HCT116 (cell line): ENCODE measurements at regions not wholly inside any gene's neighbourhood (a gene's known extent, or its start where the extent isn't known, plus 50 kb on each side); places are given as distances from the start of the nearest gene placed in this dataset.

ENCODE experiments used
- ATF3 ChIP-seq: IDR thresholded peaks from 2 replicates; pipeline ENCODE4 v1.6.1; 2012
- CTCF ChIP-seq, 3 experiments: fragments of 200-600 bp in 1 of 3; sonication (generic) in 1 of 3; IDR thresholded peaks in 2 of 3; conservative IDR thresholded peaks in 1 of 3; 2 replicates each; pipeline ENCODE4 v1.5.1; 2012 to 2017; ENCODE audit warnings: low read depth in 2 of 3, low read length in 2 of 3, antibody characterized with exemption in 1 of 3, borderline replicate concordance in 1 of 3, control low read depth in 1 of 3, mild to moderate bottlenecking in 1 of 3, mixed read lengths in 1 of 3, mixed run types in 1 of 3, moderate library complexity in 1 of 3; ENCODE audit not compliant: insufficient read depth in 1 of 3
- EZH2 ChIP-seq: fragments of 200-600 bp; sonication (generic); IDR thresholded peaks from 2 replicates; pipeline ENCODE4 v1.6.1; 2017; ENCODE audit warnings: antibody characterized with exemption, mixed run types
- POLR2A ChIP-seq: IDR thresholded peaks from 2 replicates; pipeline ENCODE4 v1.7.0; 2011; ENCODE audit warnings: borderline replicate concordance; ENCODE audit not compliant: insufficient read depth, insufficient read length; ENCODE audit errors: extremely low read depth
- POLR2AphosphoS5 ChIP-seq: IDR thresholded peaks from 2 replicates; pipeline ENCODE4 v1.6.1; 2011; ENCODE audit warnings: mild to moderate bottlenecking, low read depth, low read length, moderate library complexity

- no peak for TF ChIP-seq CTCF (IDR thresholded peaks at IDR 0.05 in 2 of 3, conservative IDR thresholded peaks at IDR 0.05 in 1 of 3; ENCODE audit: borderline replicate concordance in 1 of 3, insufficient read depth in 1 of 3, low read depth in 2 of 3, low read length in 2 of 3)
- TF ChIP-seq ATF3, result no peak
- TF ChIP-seq POLR2A, result no peak
- no peak for TF ChIP-seq POLR2AphosphoS5
- TF ChIP-seq EZH2, result no peak
Observed at GRCh38 chr14:83289390-83289789, 1755.7 kb upstream of the SEL1L start.
